GM23248 (cell line): ENCODE measurements at regions not wholly inside any gene's neighbourhood (a gene's known extent, or its start where the extent isn't known, plus 50 kb on each side); places are given as distances from the start of the nearest gene placed in this dataset.

Source experiments
- EZH2 ChIP-seq: fragments of 200-600 bp; sonication (generic); IDR thresholded peaks from 2 replicates; pipeline ENCODE4 v1.6.1; 2018; ENCODE audit warnings: antibody characterized with exemption, mild to moderate bottlenecking; ENCODE audit not compliant: insufficient read depth, poor library complexity, severe bottlenecking
- EZH2phosphoT487 ChIP-seq: fragments of 200-600 bp; sonication (generic); IDR thresholded peaks from 2 replicates; pipeline ENCODE4 v1.6.1; 2018; ENCODE audit warnings: antibody characterized with exemption, moderate library complexity, mild to moderate bottlenecking, low read depth; ENCODE audit not compliant: insufficient read depth

DNA sequence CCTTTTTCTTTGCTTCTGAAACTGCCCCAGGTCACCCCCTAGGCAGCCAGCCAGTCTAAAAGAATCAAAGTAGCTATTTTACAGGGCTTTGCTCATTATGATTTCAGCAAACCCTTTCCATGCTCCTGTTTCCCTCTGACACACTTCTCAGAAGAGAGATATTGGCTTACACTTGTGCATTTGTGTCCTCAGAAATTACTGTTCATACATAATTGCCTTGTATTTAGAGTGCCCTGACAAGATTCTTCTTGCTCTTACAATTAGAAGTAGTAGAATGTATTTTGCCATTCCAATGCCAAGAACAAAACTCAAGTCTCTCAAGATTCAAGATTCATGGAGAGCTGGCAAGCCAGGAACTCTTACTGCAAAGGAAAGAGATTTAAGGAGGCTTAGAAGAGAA, 531.0 kb upstream of the ZFP42 start:
- TF ChIP-seq EZH2 (no peak), EZH2phosphoT487 (no peak)
